GM12801 (cell line): ENCODE measurements at regions not wholly inside any gene's neighbourhood (a gene's known extent, or its start where the extent isn't known, plus 50 kb on each side); places are given as distances from the start of the nearest gene placed in this dataset.

ENCODE experiments used
- TF ChIP-seq, protein P1 (sequence below): IDR thresholded peaks from one replicate; pipeline ENCODE4 v1.5.1; 2011; ENCODE audit warnings: control low read depth; ENCODE audit not compliant: insufficient read length; ENCODE audit errors: extremely low read depth

DNA sequence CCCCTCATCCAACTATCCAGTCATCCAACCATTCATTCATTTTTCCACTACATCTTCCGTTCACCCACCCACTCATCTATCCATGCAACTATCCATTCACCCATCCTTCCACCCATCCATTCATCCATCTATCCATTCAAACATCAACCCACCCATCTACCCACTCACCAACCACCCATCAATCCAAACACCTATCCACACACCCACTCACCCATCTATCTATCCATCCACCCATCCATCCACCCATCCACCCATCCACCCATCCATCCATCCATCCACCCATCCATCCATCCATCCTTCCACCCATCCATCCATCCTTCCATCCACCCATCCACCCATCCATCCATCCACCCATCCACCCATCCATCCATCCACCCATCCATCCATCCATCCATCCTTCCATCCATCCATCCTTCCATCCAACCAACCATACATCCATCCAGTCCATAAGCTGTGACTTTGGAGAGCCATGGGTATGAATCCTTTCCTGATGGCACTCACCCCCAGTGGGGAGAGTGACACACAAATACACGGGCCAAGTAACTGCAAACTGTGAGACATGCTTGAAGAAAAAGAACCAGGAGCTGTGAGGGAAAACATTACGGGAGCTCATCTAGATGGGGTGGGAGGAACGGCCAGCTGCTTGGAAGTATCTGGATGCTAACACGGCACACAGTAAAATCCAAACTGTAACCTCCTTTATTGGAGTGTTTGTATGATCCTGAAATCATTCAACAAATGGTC lies 100.0 kb upstream of the TNRC6C start:
- TF ChIP-seq, protein P1, sequence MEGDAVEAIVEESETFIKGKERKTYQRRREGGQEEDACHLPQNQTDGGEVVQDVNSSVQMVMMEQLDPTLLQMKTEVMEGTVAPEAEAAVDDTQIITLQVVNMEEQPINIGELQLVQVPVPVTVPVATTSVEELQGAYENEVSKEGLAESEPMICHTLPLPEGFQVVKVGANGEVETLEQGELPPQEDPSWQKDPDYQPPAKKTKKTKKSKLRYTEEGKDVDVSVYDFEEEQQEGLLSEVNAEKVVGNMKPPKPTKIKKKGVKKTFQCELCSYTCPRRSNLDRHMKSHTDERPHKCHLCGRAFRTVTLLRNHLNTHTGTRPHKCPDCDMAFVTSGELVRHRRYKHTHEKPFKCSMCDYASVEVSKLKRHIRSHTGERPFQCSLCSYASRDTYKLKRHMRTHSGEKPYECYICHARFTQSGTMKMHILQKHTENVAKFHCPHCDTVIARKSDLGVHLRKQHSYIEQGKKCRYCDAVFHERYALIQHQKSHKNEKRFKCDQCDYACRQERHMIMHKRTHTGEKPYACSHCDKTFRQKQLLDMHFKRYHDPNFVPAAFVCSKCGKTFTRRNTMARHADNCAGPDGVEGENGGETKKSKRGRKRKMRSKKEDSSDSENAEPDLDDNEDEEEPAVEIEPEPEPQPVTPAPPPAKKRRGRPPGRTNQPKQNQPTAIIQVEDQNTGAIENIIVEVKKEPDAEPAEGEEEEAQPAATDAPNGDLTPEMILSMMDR = no peak

DNA sequence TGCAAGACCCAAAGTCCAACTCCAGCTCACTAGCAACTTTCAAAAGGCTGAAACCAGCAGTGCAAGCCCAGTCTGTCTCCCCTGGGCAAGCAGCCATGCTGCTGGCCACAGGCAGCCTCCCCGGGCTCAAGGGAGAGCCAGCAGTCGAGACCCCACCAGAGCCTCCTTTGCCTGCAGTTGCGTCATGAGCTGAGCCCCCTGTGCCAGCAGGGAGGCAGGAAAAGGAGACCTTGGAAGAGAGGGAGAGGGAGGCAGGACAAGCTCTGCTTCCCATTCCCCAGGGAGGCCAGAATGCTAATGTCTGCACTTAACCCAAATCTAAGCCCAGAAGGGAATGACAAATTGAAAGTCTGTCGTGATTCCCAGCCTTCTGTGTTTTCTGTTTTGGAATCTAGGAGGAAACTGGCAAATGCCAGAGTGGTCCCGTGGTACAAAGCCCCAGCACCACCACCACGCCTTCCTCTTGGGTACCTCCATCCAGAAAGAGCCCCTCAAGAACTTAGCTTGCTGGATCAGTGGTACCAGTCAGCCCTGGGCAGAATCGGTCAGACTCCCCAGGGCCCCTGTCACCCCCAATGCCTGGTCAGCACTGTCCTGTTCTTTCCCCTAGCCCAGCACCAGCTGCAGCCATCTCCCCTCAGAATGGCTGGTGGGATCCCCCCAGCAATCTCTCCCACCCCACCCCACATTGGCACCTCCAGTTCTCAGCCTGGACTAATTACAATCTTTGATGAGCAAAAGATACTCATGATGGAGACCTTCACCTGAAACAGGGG lies 99.3 kb upstream of the TNRC6C start:
- TF ChIP-seq, protein P1 = no peak

DNA sequence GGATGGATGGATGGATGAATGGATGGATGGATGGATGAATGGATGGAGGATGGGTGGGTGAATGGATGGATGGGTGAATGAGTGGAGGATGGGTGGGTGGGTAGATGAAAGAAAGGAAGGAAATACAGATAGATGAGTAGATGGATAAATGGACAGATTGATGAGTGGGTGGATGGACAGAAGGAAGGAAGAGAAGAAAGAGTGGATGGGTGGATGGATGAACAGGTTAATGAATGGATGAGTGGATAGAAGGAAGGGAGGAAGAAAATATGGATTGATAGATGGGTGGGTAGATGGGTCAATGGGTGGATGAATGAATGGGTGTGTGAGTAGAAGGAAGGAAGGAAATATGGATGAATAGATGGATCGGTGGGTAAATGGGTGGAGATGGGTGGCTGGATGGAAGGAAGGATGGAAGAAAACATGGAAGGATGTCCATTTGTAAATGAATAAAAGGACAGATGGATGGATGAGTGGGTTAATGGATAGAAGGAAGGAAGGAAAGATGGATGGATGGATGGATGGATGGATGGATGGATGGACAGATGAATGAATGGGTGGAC lies 97.3 kb upstream of the TNRC6C start:
- TF ChIP-seq, protein P1 = no peak

DNA sequence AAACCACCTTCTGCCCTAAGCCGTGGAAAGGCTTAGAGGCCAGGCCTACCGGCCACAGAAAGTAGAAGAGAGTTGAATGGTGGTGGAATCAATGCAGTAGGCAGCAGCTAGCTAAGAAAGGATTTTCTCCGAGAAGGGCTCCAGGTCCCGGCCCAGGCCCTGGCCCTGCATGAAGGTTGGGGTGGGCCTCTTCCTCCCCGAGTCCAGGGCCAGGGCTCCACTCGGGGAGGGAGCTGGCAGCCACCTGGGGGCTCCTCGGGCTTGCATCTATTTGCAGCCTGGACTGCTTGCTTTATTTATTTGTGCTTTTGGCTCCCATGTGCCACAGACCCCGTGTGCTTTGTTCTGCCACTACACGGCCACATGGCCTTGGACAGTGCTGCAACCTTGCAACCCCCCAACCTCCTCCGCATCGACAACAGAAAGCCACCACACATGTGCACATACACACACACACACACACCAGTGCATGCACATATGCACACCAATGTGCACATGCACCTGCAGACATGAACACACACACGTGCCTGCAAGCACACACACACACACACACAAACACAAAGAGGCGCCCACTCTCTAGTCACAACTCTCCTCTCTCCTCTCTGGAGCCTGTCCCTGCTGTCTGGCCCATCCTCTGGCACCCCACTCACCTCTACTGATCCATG lies 96.4 kb upstream of the TNRC6C start:
- TF ChIP-seq, protein P1 = no peak

DNA sequence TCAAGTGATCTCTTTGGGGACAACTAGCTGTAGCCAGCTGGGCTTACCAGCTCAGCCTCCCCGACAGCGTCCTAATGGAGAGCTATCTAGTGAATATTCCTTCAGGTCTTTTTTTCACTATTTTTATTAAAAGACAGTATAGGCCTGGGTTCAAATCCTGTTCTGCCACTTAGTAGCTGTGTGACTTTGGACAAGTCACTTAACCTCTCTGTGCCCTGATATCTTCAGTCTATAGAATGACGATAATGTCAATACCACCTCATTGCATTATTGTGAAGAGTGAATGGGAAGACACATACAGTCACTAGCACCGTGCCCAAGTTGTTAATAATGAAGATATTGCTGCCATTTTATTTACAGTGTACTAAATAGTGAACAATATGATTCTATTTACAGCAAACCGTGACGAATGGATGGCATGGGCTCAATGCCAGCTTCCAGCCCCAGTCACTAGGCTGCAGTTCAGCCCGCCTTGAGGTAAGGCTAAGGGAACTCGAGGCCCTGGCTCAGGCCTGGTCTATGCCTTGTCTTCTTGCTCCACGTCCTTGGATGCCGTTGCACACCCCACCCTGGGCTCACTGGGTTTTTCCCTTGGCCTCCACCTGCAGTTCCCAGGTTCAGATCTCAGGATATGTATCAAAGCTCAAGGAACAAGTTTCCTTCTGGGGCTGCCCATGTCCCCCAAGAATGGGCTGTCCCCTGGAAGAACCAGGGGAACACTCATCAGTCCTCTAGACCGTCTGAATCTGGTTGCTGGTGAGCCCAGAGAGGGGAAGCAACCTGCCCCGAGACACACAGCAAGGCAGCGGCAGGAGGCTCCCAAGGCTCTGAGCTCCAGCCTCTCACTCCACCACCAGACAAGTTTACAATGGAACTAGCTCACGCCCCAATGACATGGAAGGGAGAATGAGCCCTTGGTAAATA lies 95.4 kb upstream of the TNRC6C start:
- TF ChIP-seq, protein P1 = no peak

DNA sequence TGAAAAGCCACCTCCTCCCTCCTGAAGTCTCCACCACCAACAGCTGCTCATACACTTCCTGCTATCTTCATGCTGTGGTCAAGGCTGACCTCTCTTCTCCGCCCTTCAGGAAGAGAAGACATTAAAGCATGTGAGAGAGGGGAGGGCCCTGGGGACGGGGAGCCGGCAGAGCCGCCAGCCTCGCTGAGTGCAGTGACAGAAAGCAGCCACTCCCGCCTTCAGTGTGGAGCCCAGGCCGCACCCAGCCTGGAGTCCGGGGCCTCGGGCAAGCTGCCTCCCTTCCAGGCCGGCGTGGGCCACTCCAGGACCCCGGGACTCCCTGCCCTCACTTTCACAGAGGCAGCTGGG lies 94.7 kb upstream of the TNRC6C start:
- TF ChIP-seq, protein P1 = no peak
